ENCODE measurements at regions not wholly inside any gene's neighbourhood (a gene's known extent, or its start where the extent isn't known, plus 50 kb on each side); places are given as distances from the start of the nearest gene placed in this dataset.
A peak's percentile ranks its signal among the peaks of the same experiment; 100 is the strongest.

DNA sequence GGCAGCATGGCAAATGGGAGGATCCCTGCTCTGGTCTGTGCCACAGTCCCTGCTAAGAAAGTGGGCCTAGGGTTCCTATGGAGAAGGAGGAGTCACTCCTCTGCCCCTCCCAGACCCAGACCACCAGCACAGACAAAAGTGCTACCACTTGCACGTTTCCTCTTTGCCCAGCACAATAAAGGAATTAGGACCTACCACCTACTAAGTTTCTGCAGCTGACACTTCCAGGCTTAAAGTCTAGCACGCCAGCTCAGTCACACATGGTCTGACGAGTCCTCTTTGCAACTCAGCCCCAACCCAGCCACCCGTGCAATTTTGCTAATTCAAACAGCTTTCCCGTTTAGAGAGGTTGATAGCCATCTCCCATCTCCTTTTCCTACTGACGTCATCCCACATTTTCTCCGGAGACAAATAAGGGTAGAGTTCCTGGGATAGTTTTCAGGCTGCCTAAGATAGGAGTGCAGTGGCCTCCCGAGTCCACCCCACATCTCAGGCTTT lies 66.2 kb upstream of the PTGR2 start:
- Mint-ChIP-seq H3K27me3 (ENCODE audit: insufficient read depth, unreplicated experiment) (no peaks in the 10 kb centered on the region), H3K4me3 (ENCODE audit: unreplicated experiment) (peak overlapping the region; percentile 92), H3K9me3 (ENCODE audit: unreplicated experiment) (no peaks in the 10 kb centered on the region), H3K4me1 (ENCODE audit: low read depth, unreplicated experiment) (peaks cover 45% of the 10 kb centered on the region), H3K27ac (ENCODE audit: unreplicated experiment) (peak overlapping the region; percentile 77), H3K36me3 (ENCODE audit: insufficient read depth, unreplicated experiment) (peaks cover 22% of the 10 kb centered on the region)
- Histone ChIP-seq H3K9me3 (no peaks in the 10 kb centered on the region), H3K27me3 (replicated peaks; ENCODE audit: control insufficient read depth, insufficient read depth, low read length) (no peaks in the 10 kb centered on the region), H3K4me3 (ENCODE audit: low read depth, low read length) (peak overlapping the region; percentile 64), H3K36me3 (ENCODE audit: control insufficient read depth, insufficient read depth, low read length) (no peaks in the 10 kb centered on the region), H3K4me1 (peaks cover 57% of the 10 kb centered on the region)
- ChIA-PET CTCF (interaction anchor here (0.7 to 1.9 kb wide), 7 partner anchors 10 to 42 kb away, joined by 3 to 6 read pairs (median 5); a partner anchor contains a TSS), POLR2A (interaction anchor here (0.7 to 2.5 kb wide), 8 partner anchors 9 to 66 kb away, joined by 3 to 25 read pairs (median 7); partner anchors contain the start of gene PTGR2)
- BruUV-seq (replicated peaks) = TSS peak; percentile 33
- intact Hi-C loops (cut with micrococcal nuclease; ENCODE audit: unreplicated experiment) = loop anchor here (5.0 kb wide), 1 partner anchor 42 kb away; no protein-coding TSS in a partner anchor
- DNase-seq = no peak
- TF ChIP-seq, protein P1, sequence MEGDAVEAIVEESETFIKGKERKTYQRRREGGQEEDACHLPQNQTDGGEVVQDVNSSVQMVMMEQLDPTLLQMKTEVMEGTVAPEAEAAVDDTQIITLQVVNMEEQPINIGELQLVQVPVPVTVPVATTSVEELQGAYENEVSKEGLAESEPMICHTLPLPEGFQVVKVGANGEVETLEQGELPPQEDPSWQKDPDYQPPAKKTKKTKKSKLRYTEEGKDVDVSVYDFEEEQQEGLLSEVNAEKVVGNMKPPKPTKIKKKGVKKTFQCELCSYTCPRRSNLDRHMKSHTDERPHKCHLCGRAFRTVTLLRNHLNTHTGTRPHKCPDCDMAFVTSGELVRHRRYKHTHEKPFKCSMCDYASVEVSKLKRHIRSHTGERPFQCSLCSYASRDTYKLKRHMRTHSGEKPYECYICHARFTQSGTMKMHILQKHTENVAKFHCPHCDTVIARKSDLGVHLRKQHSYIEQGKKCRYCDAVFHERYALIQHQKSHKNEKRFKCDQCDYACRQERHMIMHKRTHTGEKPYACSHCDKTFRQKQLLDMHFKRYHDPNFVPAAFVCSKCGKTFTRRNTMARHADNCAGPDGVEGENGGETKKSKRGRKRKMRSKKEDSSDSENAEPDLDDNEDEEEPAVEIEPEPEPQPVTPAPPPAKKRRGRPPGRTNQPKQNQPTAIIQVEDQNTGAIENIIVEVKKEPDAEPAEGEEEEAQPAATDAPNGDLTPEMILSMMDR (IDR thresholded peaks at IDR 0.05; ENCODE audit: insufficient read depth in 1 of 2, low read depth in 1 of 2, low read length in 1 of 2, severe bottlenecking in 1 of 2, unreplicated experiment in 1 of 2) = no peak

DNA sequence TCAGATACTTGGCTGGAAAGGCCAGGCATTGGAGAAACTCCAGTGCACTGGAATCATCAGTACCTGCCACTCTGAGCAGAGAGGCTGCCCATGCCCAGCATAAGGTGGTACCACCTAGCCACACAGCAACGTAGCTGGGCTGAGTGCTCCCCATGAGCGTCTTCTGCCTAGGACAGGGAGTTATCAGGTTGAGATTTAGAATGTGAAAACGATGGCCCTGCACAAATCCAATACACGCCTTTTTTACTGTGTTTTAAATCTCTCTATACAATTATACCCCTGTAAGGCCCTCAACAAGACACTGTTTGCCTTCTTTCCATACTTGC lies 66.7 kb upstream of the PTGR2 start:
- CTCF ChIA-PET = interaction anchor here (1.1 to 1.9 kb wide), 5 partner anchors 11 to 43 kb away, joined by 3 to 5 read pairs (median 5); no protein-coding TSS in a partner anchor
- POLR2A ChIA-PET = interaction anchor here (1.8 to 2.5 kb wide), 3 partner anchors 11 to 66 kb away, joined by 10 to 18 read pairs (median 10); partner anchors contain the start of gene PTGR2
- Histone ChIP-seq H3K9me3 (no peaks in the 10 kb centered on the region), H3K36me3 (ENCODE audit: control insufficient read depth, insufficient read depth, low read length) (no peaks in the 10 kb centered on the region; the same call in 1 of the 2 replicates), H3K27me3 (replicated peaks; ENCODE audit: control insufficient read depth, insufficient read depth, low read length) (no peaks in the 10 kb centered on the region), H3K4me3 (ENCODE audit: low read depth, low read length) (no peak overlapping the region), H3K4me1 (peaks cover 57% of the 10 kb centered on the region)
- BruUV-seq (replicated peaks) = no TSS peak
- Mint-ChIP-seq H3K4me3 (ENCODE audit: unreplicated experiment) (peak overlapping the region; percentile 92), H3K9me3 (ENCODE audit: unreplicated experiment) (no peaks in the 10 kb centered on the region), H3K36me3 (ENCODE audit: insufficient read depth, unreplicated experiment) (peaks cover 26% of the 10 kb centered on the region), H3K27me3 (ENCODE audit: insufficient read depth, unreplicated experiment) (no peaks in the 10 kb centered on the region), H3K27ac (ENCODE audit: unreplicated experiment) (peak overlapping the region; percentile 77), H3K4me1 (ENCODE audit: low read depth, unreplicated experiment) (peaks cover 45% of the 10 kb centered on the region)
- DNase-seq = no peak
- intact Hi-C loops (cut with micrococcal nuclease; ENCODE audit: unreplicated experiment) = loop anchor here (5.0 kb wide), 1 partner anchor 42 kb away; no protein-coding TSS in a partner anchor
- TF ChIP-seq, protein P1 (IDR thresholded peaks at IDR 0.05; ENCODE audit: insufficient read depth in 1 of 2, low read depth in 1 of 2, low read length in 1 of 2, severe bottlenecking in 1 of 2, unreplicated experiment in 1 of 2) = no peak

DNA sequence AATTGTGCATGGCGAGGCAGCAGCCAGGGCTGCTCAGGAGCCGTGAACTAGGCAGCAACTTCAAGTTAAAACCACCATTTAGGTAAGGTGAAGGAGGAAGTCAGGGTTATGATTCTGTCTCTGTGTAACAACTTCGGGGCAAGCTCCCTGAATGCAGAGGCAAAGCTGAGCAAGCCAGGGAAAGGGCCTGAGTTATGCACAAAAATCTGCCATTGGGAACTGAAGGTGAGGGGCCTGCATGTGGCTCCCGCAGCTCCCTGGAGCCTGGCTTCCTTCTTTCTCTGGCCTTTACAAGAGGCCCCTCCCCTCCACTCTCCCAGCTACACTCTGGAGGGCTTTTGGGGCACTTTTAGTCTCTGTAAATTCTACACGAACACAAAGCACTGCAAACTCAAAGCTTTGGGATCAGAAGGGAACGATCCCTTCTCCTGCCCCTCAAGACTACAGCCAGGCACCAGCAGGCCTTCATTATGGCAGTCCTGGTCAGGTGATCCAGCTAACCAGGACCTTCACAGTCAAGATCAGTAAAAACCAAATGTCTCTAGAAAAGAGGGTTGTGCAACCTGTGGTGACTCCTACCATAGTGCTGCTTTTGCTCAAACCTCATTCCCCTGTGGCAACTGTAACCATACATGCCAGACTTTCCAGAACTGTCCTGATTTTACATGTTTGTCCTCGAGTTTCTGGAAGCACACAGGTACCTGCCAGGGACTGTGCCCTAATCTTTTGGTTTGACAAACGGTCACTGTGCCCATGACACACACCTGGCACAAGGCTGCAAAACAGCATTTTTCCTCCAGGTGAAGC lies 67.2 kb upstream of the PTGR2 start:
- Mint-ChIP-seq H3K4me1 (ENCODE audit: low read depth, unreplicated experiment) (peaks cover 40% of the 10 kb centered on the region), H3K27me3 (ENCODE audit: insufficient read depth, unreplicated experiment) (no peaks in the 10 kb centered on the region), H3K9me3 (ENCODE audit: unreplicated experiment) (no peaks in the 10 kb centered on the region)

More for the DNA sequence above, 67.2 kb upstream of the PTGR2 start:
- H3K36me3 Mint-ChIP-seq (ENCODE audit: insufficient read depth, unreplicated experiment) = peaks cover 26% of the 10 kb centered on the region
- peak overlapping the region; percentile 92 for H3K4me3 Mint-ChIP-seq (ENCODE audit: unreplicated experiment)
- ChIA-PET CTCF (interaction anchor here (1.1 to 1.9 kb wide), 4 partner anchors 12 to 56 kb away, joined by 4 to 7 read pairs (median 5); no protein-coding TSS in a partner anchor), POLR2A (interaction anchor here (0.6 to 2.5 kb wide), 3 partner anchors 12 to 39 kb away, joined by 3 to 18 read pairs (median 3); no protein-coding TSS in a partner anchor)
- H3K27ac Mint-ChIP-seq (ENCODE audit: unreplicated experiment) = peak overlapping the region; percentile 77
- H3K36me3 ChIP-seq (ENCODE audit: control insufficient read depth, insufficient read depth, low read length) = no peaks in the 10 kb centered on the region; the same call in 1 of the 2 replicates
- intact Hi-C loops (cut with micrococcal nuclease; ENCODE audit: unreplicated experiment) = no loop called here
- no TSS peak for BruUV-seq (replicated peaks)
- no peak for DNase-seq
- peaks cover 52% of the 10 kb centered on the region for H3K4me1 ChIP-seq
- H3K4me3 ChIP-seq (ENCODE audit: low read depth, low read length) = no peak overlapping the region
- H3K9me3 ChIP-seq = no peaks in the 10 kb centered on the region
- H3K27me3 ChIP-seq (replicated peaks; ENCODE audit: control insufficient read depth, insufficient read depth, low read length) = no peaks in the 10 kb centered on the region
- TF ChIP-seq, protein P1 (IDR thresholded peaks at IDR 0.05; ENCODE audit: insufficient read depth in 1 of 2, low read depth in 1 of 2, low read length in 1 of 2, severe bottlenecking in 1 of 2, unreplicated experiment in 1 of 2) = no peak

Data from Caco-2 (cell line).